IMR-90 (cell line): ENCODE measurements at regions not wholly inside any gene's neighbourhood (a gene's known extent, or its start where the extent isn't known, plus 50 kb on each side); places are given as distances from the start of the nearest gene placed in this dataset.

ENCODE experiments used
- ATAC-seq: fragments of 200-7000 bp; cut with Tn5 transposase; 2 replicates; pipeline ENCODE4 v1.9.1; 2020; ENCODE audit warnings: low read depth, mild to moderate bottlenecking, moderate library complexity
- BruUV-seq: library from RNA; stranded (reverse); fragments of 400-500 nt; replicated peaks from 2 replicates; lab custom pipeline; 2021; lab: Mats Ljungman, UMichigan
- CTCF ChIA-PET: fragments of 300-600 bp; formaldehyde crosslinking; extraction: SDS; loops from one replicate; lab custom pipeline; 2021; ENCODE audit warnings: antibody characterized with exemption; lab: Yijun Ruan, JAX
- POLR2A ChIA-PET: fragments of 300-600 bp; sonication (Branson Sonifier 250); formaldehyde crosslinking; loops from one replicate; lab custom pipeline; 2022; ENCODE audit warnings: antibody characterized with exemption; ENCODE audit not compliant: unreplicated experiment; lab: Charles Lee
- DNase-seq: peaks from one replicate; pipeline ENCODE4 v3.0.0; 2013
- H2AFZ ChIP-seq: replicated peaks from 2 replicates; pipeline ENCODE3; 2013; ENCODE audit warnings: low read length, mild to moderate bottlenecking; ENCODE audit not compliant: poor library complexity
- H2AK5ac ChIP-seq: 2 replicates; pipeline ENCODE4 v1.6.1; 2013; ENCODE audit warnings: low read depth, low read length, inconsistent platforms
- H2AK9ac ChIP-seq: replicated peaks from 2 replicates; pipeline ENCODE3; 2013; ENCODE audit warnings: mild to moderate bottlenecking, low read depth, low read length, moderate library complexity; ENCODE audit not compliant: poor library complexity
- H2BK120ac ChIP-seq: 2 replicates; pipeline ENCODE4 v1.6.1; 2013; ENCODE audit warnings: low read depth, low read length, inconsistent platforms
- H2BK15ac ChIP-seq: 3 replicates; pipeline ENCODE4 v1.6.1; 2013; ENCODE audit warnings: low read depth, low read length, inconsistent platforms
- H2BK20ac ChIP-seq: 2 replicates; pipeline ENCODE4 v1.6.1; 2013; ENCODE audit warnings: low read depth, mild to moderate bottlenecking, inconsistent platforms, low read length, moderate library complexity
- H2BK5ac ChIP-seq: 2 replicates; pipeline ENCODE4 v1.6.1; 2013; ENCODE audit warnings: mild to moderate bottlenecking, low read depth, low read length, inconsistent platforms; ENCODE audit not compliant: poor library complexity, severe bottlenecking
- H3K14ac ChIP-seq: replicated peaks from 2 replicates; pipeline ENCODE4 v1.6.1; 2013; ENCODE audit warnings: low read depth, low read length, inconsistent platforms
- H3K18ac ChIP-seq: 2 replicates; pipeline ENCODE4 v1.6.1; 2013; ENCODE audit warnings: low read depth, low read length, control low read depth
- H3K23ac ChIP-seq: 2 replicates; pipeline ENCODE4 v1.6.1; 2013; ENCODE audit warnings: low read depth, low read length, inconsistent platforms
- H3K27ac ChIP-seq: 2 replicates; pipeline ENCODE4 v1.5.1; 2013; ENCODE audit warnings: mild to moderate bottlenecking, control low read depth, low read length; ENCODE audit not compliant: insufficient read depth
- H3K27me3 ChIP-seq: 2 replicates; pipeline ENCODE4 v1.6.1; 2013; ENCODE audit warnings: low read length; ENCODE audit not compliant: control insufficient read depth, insufficient read depth
- H3K36me3 ChIP-seq: 2 replicates; pipeline ENCODE4 v1.6.1; 2013; ENCODE audit warnings: low read length, mixed read lengths; ENCODE audit not compliant: control insufficient read depth, insufficient read depth
- H3K4ac ChIP-seq: 2 replicates; pipeline ENCODE4 v1.6.1; 2013; ENCODE audit warnings: low read depth, low read length, inconsistent platforms
- H3K4me1 ChIP-seq: 2 replicates; pipeline ENCODE4 v1.6.1; 2013; ENCODE audit warnings: low read length, mixed read lengths; ENCODE audit not compliant: control insufficient read depth, insufficient read depth
- H3K4me2 ChIP-seq: 2 replicates; pipeline ENCODE4 v1.6.1; 2013; ENCODE audit warnings: low read depth, mild to moderate bottlenecking, control low read depth, low read length, moderate library complexity
- H3K4me3 ChIP-seq: 2 replicates; pipeline ENCODE4 v1.5.1; 2013; ENCODE audit warnings: low read depth, mild to moderate bottlenecking, control low read depth, low read length, moderate library complexity; ENCODE audit not compliant: insufficient read depth
- H3K56ac ChIP-seq: 2 replicates; pipeline ENCODE4 v1.6.1; 2013; ENCODE audit warnings: low read length, inconsistent platforms; ENCODE audit not compliant: insufficient read depth; ENCODE audit errors: extremely low read depth
- H3K79me1 ChIP-seq, 2 experiments: 2 replicates each; pipeline ENCODE4 v1.6.1; 2013; ENCODE audit warnings: low read length in 2 of 2, inconsistent platforms in 1 of 2, low read depth in 1 of 2
- H3K9ac ChIP-seq: 2 replicates; pipeline ENCODE4 v1.6.1; 2013; ENCODE audit warnings: low read depth, low read length, control low read depth
- H3K9me1 ChIP-seq: 2 replicates; pipeline ENCODE4 v1.6.1; 2013; ENCODE audit warnings: low read length, inconsistent platforms; ENCODE audit not compliant: insufficient read depth
- H3K9me3 ChIP-seq: 2 replicates; pipeline ENCODE4 v1.6.1; 2013; ENCODE audit warnings: low read length; ENCODE audit not compliant: control insufficient read depth, insufficient read depth
- H4K20me1 ChIP-seq: 2 replicates; pipeline ENCODE4 v1.6.1; 2013; ENCODE audit warnings: low read length, inconsistent platforms; ENCODE audit not compliant: insufficient read depth
- H4K5ac ChIP-seq: 2 replicates; pipeline ENCODE4 v1.6.1; 2013; ENCODE audit warnings: mild to moderate bottlenecking, low read depth, low read length, control low read depth
- H4K8ac ChIP-seq, 2 experiments: 2 replicates each; pipeline ENCODE4 v1.6.1; 2013; ENCODE audit warnings: low read depth in 2 of 2, low read length in 2 of 2, control low read depth in 1 of 2, inconsistent platforms in 1 of 2
- H4K91ac ChIP-seq: 2 replicates; pipeline ENCODE4 v1.6.1; 2013; ENCODE audit warnings: low read depth, low read length, inconsistent platforms; ENCODE audit not compliant: insufficient read depth
- BHLHE40 ChIP-seq: fragments of 150-350 bp; IDR thresholded peaks from 2 replicates; pipeline ENCODE4 v1.6.1; 2016; ENCODE audit warnings: mild to moderate bottlenecking, low read depth, low read length
- CEBPB ChIP-seq: IDR thresholded peaks from 2 replicates; pipeline ENCODE4 v1.6.1; 2012; ENCODE audit warnings: low read depth, low read length, improper control_type of control experiment
- CHD1 ChIP-seq: IDR thresholded peaks from 2 replicates; pipeline ENCODE4 v1.6.1; 2012; ENCODE audit warnings: low read depth, low read length, improper control_type of control experiment
- ELK1 ChIP-seq: fragments of 150-350 bp; IDR thresholded peaks from 2 replicates; pipeline ENCODE4 v1.6.1; 2016; ENCODE audit warnings: low read depth, mild to moderate bottlenecking, low read length, moderate library complexity, borderline replicate concordance
- FOS ChIP-seq: fragments of 150-350 bp; IDR thresholded peaks from 2 replicates; pipeline ENCODE4 v1.6.1; 2016; ENCODE audit warnings: low read depth, low read length
- MXI1 ChIP-seq: IDR thresholded peaks from 2 replicates; pipeline ENCODE4 v1.6.1; 2012; ENCODE audit warnings: low read depth, mild to moderate bottlenecking, low read length, moderate library complexity, borderline replicate concordance
- NFE2L2 ChIP-seq: fragments of 150-350 bp; IDR thresholded peaks from 2 replicates; pipeline ENCODE4 v1.6.1; 2016; ENCODE audit warnings: low read depth, mild to moderate bottlenecking, low read length
- POLR2A ChIP-seq: IDR thresholded peaks from 2 replicates; pipeline ENCODE4 v1.6.1; 2012; ENCODE audit warnings: mild to moderate bottlenecking, low read depth, low read length
- RFX5 ChIP-seq: IDR thresholded peaks from 2 replicates; pipeline ENCODE4 v1.8.0; 2012; ENCODE audit warnings: low read depth, mild to moderate bottlenecking, low read length, moderate library complexity
- SMC3 ChIP-seq: fragments of 150-350 bp; IDR thresholded peaks from 2 replicates; pipeline ENCODE4 v1.6.1; 2016; ENCODE audit warnings: low read depth, mild to moderate bottlenecking, antibody characterized with exemption, low read length, moderate library complexity
- WGBS, 2 experiments: methylation state at CpG; one replicate each; pipeline versions ENCODE4 v1.1.5 to v1.1.7; 2013; ENCODE audit warnings: missing lambda C conversion rate in 2 of 2; ENCODE audit not compliant: insufficient read length in 1 of 2; ENCODE audit errors: extremely low coverage in 2 of 2; 5-methylcytosine and 5-hydroxymethylcytosine counted together
- dilution Hi-C: fragments of 300-500 bp; cut with HindIII; formaldehyde crosslinking; loops from one replicate; pipeline ENCODE4 v1.14.3; 2018; ENCODE audit warnings: low sequenced_read_pairs; ENCODE audit not compliant: unreplicated experiment
- in situ Hi-C: fragments of 300-500 bp; cut with MboI; formaldehyde crosslinking; loops from 3 replicates; pipeline ENCODE4 v1.14.3; 2019; ENCODE audit warnings: low sequenced_read_pairs, inconsistent platforms, mixed read lengths
- intact Hi-C: fragments of 100-400 bp; cut with micrococcal nuclease; formaldehyde crosslinking; loops from 2 replicates; pipeline ENCODE4 v1.10.0; 2022

- BruUV-seq = no TSS peak
Observed at GRCh38 chr7:24384362-24385030, 100.5 kb downstream of the NPY start.

More at GRCh38 chr7:24384362-24385030, 100.5 kb downstream of the NPY start:
- no peaks in the 10 kb centered on the region for H3K27me3 ChIP-seq
- no peak for TF ChIP-seq SMC3
- no peak for TF ChIP-seq BHLHE40
- no peak for TF ChIP-seq MXI1
- TF ChIP-seq ELK1 = no peak
- TF ChIP-seq POLR2A = no peak
- TF ChIP-seq NFE2L2 = no peak
- TF ChIP-seq CEBPB = no peak
- TF ChIP-seq CHD1 = no peak
- no peak for TF ChIP-seq FOS
- no peak for TF ChIP-seq RFX5
- no peaks in the 10 kb centered on the region for H3K79me1 ChIP-seq
- no peak overlapping the region for H2AFZ ChIP-seq
- no peak overlapping the region for H4K5ac ChIP-seq
- no peak overlapping the region for H4K8ac ChIP-seq
- no peak overlapping the region for H2AK5ac ChIP-seq
- no peak overlapping the region for H2BK5ac ChIP-seq
- no peak overlapping the region for H3K4me3 ChIP-seq
- no peak overlapping the region for H3K14ac ChIP-seq
- no peak overlapping the region for H3K4ac ChIP-seq
- ChIA-PET CTCF (no interaction called here), POLR2A (no interaction called here)
- no peak for ATAC-seq
- H3K9me3 ChIP-seq = no peaks in the 10 kb centered on the region
- H2BK20ac ChIP-seq = no peak overlapping the region
- no peak overlapping the region for H3K27ac ChIP-seq
- no peak overlapping the region for H2AK9ac ChIP-seq
- no peaks in the 10 kb centered on the region for H3K9me1 ChIP-seq
- intact Hi-C loops = loop anchor here (10.0 kb wide), 1 partner anchor 450 kb away; no protein-coding TSS in a partner anchor
- no peaks in the 10 kb centered on the region for H4K20me1 ChIP-seq
- no peak overlapping the region for H3K4me2 ChIP-seq
- WGBS, 2 experiments = no CpG with 5 or more reads among the region's 3 CpGs
- no peak overlapping the region for H3K18ac ChIP-seq
- no peak overlapping the region for H2BK120ac ChIP-seq
- no peaks in the 10 kb centered on the region for H3K36me3 ChIP-seq
- in situ Hi-C loops = no loop called here
- no peak overlapping the region for H3K9ac ChIP-seq
- no peaks in the 10 kb centered on the region for H3K4me1 ChIP-seq
- H3K56ac ChIP-seq = no peak overlapping the region
- dilution Hi-C loops = no loop called here
- no peak overlapping the region for H4K91ac ChIP-seq
- no peak overlapping the region for H2BK15ac ChIP-seq
- H3K23ac ChIP-seq = no peak overlapping the region
- DNase-seq = no peak
